Tibial nerve (tissue), 4 donors: ENCODE measurements at regions not wholly inside any gene's neighbourhood (a gene's known extent, or its start where the extent isn't known, plus 50 kb on each side); places are given as distances from the start of the nearest gene placed in this dataset.

Experiments used
- EP300 ChIP-seq, 2 donors: sonication (generic); formaldehyde crosslinking; IDR thresholded peaks; one replicate each; pipeline ENCODE4 v1.6.1; 2017; ENCODE audit warnings: antibody characterized with exemption in 2 of 2, mild to moderate bottlenecking in 1 of 2
- POLR2A ChIP-seq, 2 donors: fragments of 450-650 bp; IDR thresholded peaks; one replicate each; pipeline ENCODE4 v1.6.1; 2017; ENCODE audit warnings: antibody characterized with exemption in 2 of 2, mild to moderate bottlenecking in 2 of 2, moderate library complexity in 2 of 2
- TF ChIP-seq, protein P1 (sequence below), 5 experiments: fragments of 200-600 bp in 3 of 5; fragments of 450-650 bp in 2 of 5; sonication (generic) in 3 of 5; IDR thresholded peaks; one replicate each; pipeline ENCODE4 v1.5.1; 2016 to 2019; ENCODE audit warnings: antibody characterized with exemption in 5 of 5, mild to moderate bottlenecking in 3 of 5, moderate library complexity in 2 of 5

DNA sequence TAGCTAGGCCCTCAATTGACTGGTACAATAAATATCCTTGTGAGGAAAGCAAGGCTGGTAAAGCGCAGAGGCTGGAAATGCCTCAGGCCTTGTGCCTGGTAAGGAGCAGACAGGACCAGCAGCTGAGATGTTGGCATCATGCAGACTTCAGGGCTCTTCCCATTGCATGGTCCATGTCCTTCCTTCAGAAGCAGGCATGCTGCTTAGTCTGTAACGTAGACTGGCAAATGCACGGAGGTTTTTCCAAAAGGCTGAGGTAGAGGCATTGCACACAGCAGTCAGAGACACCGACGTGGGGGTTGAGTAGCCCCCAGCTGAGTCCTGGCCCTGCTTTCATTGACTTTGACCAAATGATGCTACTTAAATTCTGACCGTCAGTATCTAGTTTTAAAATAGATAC is 87.1 kb downstream of the ADRB2 start:
- TF ChIP-seq, protein P1, sequence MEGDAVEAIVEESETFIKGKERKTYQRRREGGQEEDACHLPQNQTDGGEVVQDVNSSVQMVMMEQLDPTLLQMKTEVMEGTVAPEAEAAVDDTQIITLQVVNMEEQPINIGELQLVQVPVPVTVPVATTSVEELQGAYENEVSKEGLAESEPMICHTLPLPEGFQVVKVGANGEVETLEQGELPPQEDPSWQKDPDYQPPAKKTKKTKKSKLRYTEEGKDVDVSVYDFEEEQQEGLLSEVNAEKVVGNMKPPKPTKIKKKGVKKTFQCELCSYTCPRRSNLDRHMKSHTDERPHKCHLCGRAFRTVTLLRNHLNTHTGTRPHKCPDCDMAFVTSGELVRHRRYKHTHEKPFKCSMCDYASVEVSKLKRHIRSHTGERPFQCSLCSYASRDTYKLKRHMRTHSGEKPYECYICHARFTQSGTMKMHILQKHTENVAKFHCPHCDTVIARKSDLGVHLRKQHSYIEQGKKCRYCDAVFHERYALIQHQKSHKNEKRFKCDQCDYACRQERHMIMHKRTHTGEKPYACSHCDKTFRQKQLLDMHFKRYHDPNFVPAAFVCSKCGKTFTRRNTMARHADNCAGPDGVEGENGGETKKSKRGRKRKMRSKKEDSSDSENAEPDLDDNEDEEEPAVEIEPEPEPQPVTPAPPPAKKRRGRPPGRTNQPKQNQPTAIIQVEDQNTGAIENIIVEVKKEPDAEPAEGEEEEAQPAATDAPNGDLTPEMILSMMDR (IDR thresholded peaks at IDR 0.05): no peak
- no peak for TF ChIP-seq POLR2A (IDR thresholded peaks at IDR 0.05)
- no peak for TF ChIP-seq EP300 (IDR thresholded peaks at IDR 0.05)
